Panc1 (cell line): ENCODE measurements at regions not wholly inside any gene's neighbourhood (a gene's known extent, or its start where the extent isn't known, plus 50 kb on each side); places are given as distances from the start of the nearest gene placed in this dataset.

Experiments
- POLR2AphosphoS5 ChIP-seq: IDR thresholded peaks from 2 replicates; pipeline ENCODE4 v1.6.1; 2012; ENCODE audit warnings: mild to moderate bottlenecking, low read depth, low read length, moderate library complexity
- TF ChIP-seq, protein P1 (sequence below): fragments of 450-650 bp; IDR thresholded peaks from 2 replicates; pipeline ENCODE4 v1.5.1; 2017; ENCODE audit warnings: mild to moderate bottlenecking

DNA sequence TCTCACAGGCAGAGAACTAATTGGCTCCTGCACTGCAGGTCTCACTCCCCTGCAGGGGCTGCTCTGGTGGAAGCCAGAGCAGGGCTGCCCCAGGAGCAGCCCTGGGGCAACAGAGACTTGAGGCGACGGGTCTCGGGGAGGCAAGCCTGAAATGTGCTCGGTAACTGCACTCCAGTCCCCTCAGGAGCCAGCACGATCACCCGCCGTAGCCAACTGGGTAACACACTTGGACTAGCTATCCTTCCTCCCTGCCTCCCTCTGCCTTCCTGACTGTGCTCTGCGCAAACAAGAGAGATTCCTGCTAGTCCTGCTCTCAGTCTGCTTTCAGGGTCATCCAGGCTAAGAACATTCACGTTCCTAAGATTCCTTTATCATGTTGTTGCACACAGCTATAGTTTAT is 140.7 kb upstream of the NSMCE3 start:
- TF ChIP-seq, protein P1, sequence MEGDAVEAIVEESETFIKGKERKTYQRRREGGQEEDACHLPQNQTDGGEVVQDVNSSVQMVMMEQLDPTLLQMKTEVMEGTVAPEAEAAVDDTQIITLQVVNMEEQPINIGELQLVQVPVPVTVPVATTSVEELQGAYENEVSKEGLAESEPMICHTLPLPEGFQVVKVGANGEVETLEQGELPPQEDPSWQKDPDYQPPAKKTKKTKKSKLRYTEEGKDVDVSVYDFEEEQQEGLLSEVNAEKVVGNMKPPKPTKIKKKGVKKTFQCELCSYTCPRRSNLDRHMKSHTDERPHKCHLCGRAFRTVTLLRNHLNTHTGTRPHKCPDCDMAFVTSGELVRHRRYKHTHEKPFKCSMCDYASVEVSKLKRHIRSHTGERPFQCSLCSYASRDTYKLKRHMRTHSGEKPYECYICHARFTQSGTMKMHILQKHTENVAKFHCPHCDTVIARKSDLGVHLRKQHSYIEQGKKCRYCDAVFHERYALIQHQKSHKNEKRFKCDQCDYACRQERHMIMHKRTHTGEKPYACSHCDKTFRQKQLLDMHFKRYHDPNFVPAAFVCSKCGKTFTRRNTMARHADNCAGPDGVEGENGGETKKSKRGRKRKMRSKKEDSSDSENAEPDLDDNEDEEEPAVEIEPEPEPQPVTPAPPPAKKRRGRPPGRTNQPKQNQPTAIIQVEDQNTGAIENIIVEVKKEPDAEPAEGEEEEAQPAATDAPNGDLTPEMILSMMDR = no peak
- TF ChIP-seq POLR2AphosphoS5 = no peak
